PC-9 (cell line): ENCODE measurements at regions not wholly inside any gene's neighbourhood (a gene's known extent, or its start where the extent isn't known, plus 50 kb on each side); places are given as distances from the start of the nearest gene placed in this dataset.

Experiments
- EZH2 ChIP-seq: fragments of 200-600 bp; sonication (generic); IDR thresholded peaks from 2 replicates; pipeline ENCODE4 v1.8.0; 2017; ENCODE audit warnings: antibody characterized with exemption, low read depth
- TF ChIP-seq, protein P1 (sequence below): fragments of 200-600 bp; sonication (generic); conservative IDR thresholded peaks from 2 replicates; pipeline ENCODE4 v1.6.1; 2017; ENCODE audit warnings: mixed run types, antibody characterized with exemption, mild to moderate bottlenecking, moderate library complexity

DNA sequence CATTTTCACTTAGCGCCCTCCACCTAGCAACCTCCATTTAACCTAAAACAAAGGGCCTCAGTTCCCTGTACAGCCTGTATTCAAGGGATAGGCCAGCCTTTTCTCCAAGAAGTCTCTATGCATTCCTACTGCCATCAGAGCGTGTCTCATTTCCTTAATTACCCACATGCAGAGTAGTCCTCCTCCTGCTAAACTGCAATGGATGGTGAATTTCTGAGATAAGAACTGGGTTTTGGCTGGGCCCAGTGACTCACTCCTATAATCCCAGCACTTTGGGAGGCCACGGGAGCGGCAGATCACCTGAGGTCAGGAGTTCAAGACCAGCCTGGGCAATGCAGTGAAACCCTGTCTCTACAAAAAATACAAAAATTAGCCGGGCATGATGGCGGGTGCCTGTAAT is 71.1 kb upstream of the GPR158 start:
- TF ChIP-seq, protein P1, sequence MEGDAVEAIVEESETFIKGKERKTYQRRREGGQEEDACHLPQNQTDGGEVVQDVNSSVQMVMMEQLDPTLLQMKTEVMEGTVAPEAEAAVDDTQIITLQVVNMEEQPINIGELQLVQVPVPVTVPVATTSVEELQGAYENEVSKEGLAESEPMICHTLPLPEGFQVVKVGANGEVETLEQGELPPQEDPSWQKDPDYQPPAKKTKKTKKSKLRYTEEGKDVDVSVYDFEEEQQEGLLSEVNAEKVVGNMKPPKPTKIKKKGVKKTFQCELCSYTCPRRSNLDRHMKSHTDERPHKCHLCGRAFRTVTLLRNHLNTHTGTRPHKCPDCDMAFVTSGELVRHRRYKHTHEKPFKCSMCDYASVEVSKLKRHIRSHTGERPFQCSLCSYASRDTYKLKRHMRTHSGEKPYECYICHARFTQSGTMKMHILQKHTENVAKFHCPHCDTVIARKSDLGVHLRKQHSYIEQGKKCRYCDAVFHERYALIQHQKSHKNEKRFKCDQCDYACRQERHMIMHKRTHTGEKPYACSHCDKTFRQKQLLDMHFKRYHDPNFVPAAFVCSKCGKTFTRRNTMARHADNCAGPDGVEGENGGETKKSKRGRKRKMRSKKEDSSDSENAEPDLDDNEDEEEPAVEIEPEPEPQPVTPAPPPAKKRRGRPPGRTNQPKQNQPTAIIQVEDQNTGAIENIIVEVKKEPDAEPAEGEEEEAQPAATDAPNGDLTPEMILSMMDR: no peak
- TF ChIP-seq EZH2: no peak
